H9 (cell line): ENCODE measurements at regions not wholly inside any gene's neighbourhood (a gene's known extent, or its start where the extent isn't known, plus 50 kb on each side); places are given as distances from the start of the nearest gene placed in this dataset.

Source experiments
- DNase-seq: peaks from one replicate; pipeline ENCODE4 v3.0.0-alpha.2; 2017
- H2AFZ ChIP-seq: one replicate; pipeline ENCODE4 v1.6.1; 2013; ENCODE audit warnings: mild to moderate bottlenecking, low read length, control low read depth, moderate library complexity
- H2AK5ac ChIP-seq: 2 replicates; pipeline ENCODE4 v1.6.1; 2013; ENCODE audit warnings: low read length, control low read depth, mixed read lengths; ENCODE audit not compliant: insufficient read length
- H2BK120ac ChIP-seq: one replicate; pipeline ENCODE4 v1.6.1; 2013; ENCODE audit warnings: low read depth, mild to moderate bottlenecking, low read length, control low read depth, inconsistent platforms; ENCODE audit not compliant: poor library complexity, severe bottlenecking
- H2BK12ac ChIP-seq: 2 replicates; pipeline ENCODE4 v1.6.1; 2013; ENCODE audit warnings: low read length, control low read depth, mixed read lengths, low read depth; ENCODE audit not compliant: insufficient read length
- H2BK15ac ChIP-seq: 2 replicates; pipeline ENCODE4 v1.6.1; 2013; ENCODE audit warnings: low read depth, low read length, control low read depth
- H2BK20ac ChIP-seq: one replicate; pipeline ENCODE4 v1.6.1; 2013; ENCODE audit warnings: low read depth, mild to moderate bottlenecking, low read length, control low read depth, inconsistent platforms; ENCODE audit not compliant: poor library complexity, severe bottlenecking
- H2BK5ac ChIP-seq: 2 replicates; pipeline ENCODE4 v1.6.1; 2013; ENCODE audit warnings: low read length, control low read depth, mixed read lengths; ENCODE audit not compliant: insufficient read length
- H3K14ac ChIP-seq: 2 replicates; pipeline ENCODE4 v1.6.1; 2013; ENCODE audit warnings: low read length, control low read depth; ENCODE audit not compliant: insufficient read depth
- H3K18ac ChIP-seq: 2 replicates; pipeline ENCODE4 v1.6.1; 2013; ENCODE audit warnings: low read depth, mild to moderate bottlenecking, mixed read lengths, low read length, control low read depth; ENCODE audit not compliant: insufficient read length
- H3K23ac ChIP-seq: 2 replicates; pipeline ENCODE4 v1.6.1; 2013; ENCODE audit warnings: low read length, control low read depth, mixed read lengths, low read depth; ENCODE audit not compliant: insufficient read length
- H3K23me2 ChIP-seq: 2 replicates; pipeline ENCODE4 v1.6.1; 2013; ENCODE audit warnings: low read depth, mild to moderate bottlenecking, mixed read lengths, low read length, control low read depth; ENCODE audit not compliant: insufficient read length, poor library complexity, severe bottlenecking
- H3K27ac ChIP-seq: 2 replicates; pipeline ENCODE4 v1.5.1; 2013; ENCODE audit warnings: low read length, control low read depth, mixed read lengths, low read depth; ENCODE audit not compliant: insufficient read length
- H3K27me3 ChIP-seq: 2 replicates; pipeline ENCODE4 v1.6.1; 2013; ENCODE audit warnings: low read length, control low read depth, inconsistent platforms; ENCODE audit not compliant: insufficient read depth
- H3K4ac ChIP-seq: 2 replicates; pipeline ENCODE4 v1.6.1; 2013; ENCODE audit warnings: low read depth, mild to moderate bottlenecking, control low read depth, inconsistent platforms, low read length, moderate library complexity
- H3K4me1 ChIP-seq: 2 replicates; pipeline ENCODE4 v1.6.1; 2013; ENCODE audit warnings: low read length, control low read depth, inconsistent platforms; ENCODE audit not compliant: insufficient read depth
- H3K4me2 ChIP-seq: 2 replicates; pipeline ENCODE4 v1.6.1; 2013; ENCODE audit warnings: low read length, control low read depth, mixed read lengths; ENCODE audit not compliant: insufficient read length, insufficient read depth
- H3K56ac ChIP-seq: 2 replicates; pipeline ENCODE4 v1.6.1; 2013; ENCODE audit warnings: low read depth, mild to moderate bottlenecking, mixed read lengths, low read length, control low read depth; ENCODE audit not compliant: insufficient read length
- H3K79me1 ChIP-seq: 2 replicates; pipeline ENCODE4 v1.6.1; 2013; ENCODE audit warnings: low read depth, mild to moderate bottlenecking, moderate library complexity, low read length, control low read depth, inconsistent platforms; ENCODE audit not compliant: insufficient read depth, poor library complexity, severe bottlenecking
- H3K79me2 ChIP-seq: 2 replicates; pipeline ENCODE4 v1.6.1; 2013; ENCODE audit warnings: low read length, control low read depth, inconsistent platforms; ENCODE audit not compliant: insufficient read depth
- H3K9ac ChIP-seq: 2 replicates; pipeline ENCODE4 v1.6.1; 2013; ENCODE audit warnings: low read length, control low read depth, mixed read lengths; ENCODE audit not compliant: insufficient read length; ENCODE audit errors: extremely low read depth
- H3K9me3 ChIP-seq: one replicate; pipeline ENCODE4 v1.6.1; 2013; ENCODE audit warnings: low read depth, low read length, inconsistent platforms; ENCODE audit not compliant: control insufficient read depth
- H3T11ph ChIP-seq: one replicate; pipeline ENCODE4 v1.6.1; 2013; ENCODE audit warnings: mild to moderate bottlenecking, low read length, control low read depth, inconsistent platforms
- H4K20me1 ChIP-seq: one replicate; pipeline ENCODE4 v1.6.1; 2013; ENCODE audit not compliant: control insufficient read depth, insufficient read length, insufficient read depth
- H4K5ac ChIP-seq: 2 replicates; pipeline ENCODE4 v1.6.1; 2013; ENCODE audit warnings: low read depth, mild to moderate bottlenecking, mixed read lengths, low read length, control low read depth; ENCODE audit not compliant: insufficient read length
- H4K8ac ChIP-seq: replicated peaks from 2 replicates; pipeline ENCODE4 v1.6.1; 2013; ENCODE audit warnings: low read length, control low read depth, mixed read lengths, low read depth; ENCODE audit not compliant: insufficient read length
- H4K91ac ChIP-seq: 2 replicates; pipeline ENCODE4 v1.6.1; 2013; ENCODE audit warnings: low read depth, mild to moderate bottlenecking, moderate library complexity, mixed read lengths, low read length, control low read depth; ENCODE audit not compliant: insufficient read length
- H3K27ac Mint-ChIP-seq, 3 experiments: 2 replicates in 2 of 3; 3 replicates in 1 of 3; pipeline ENCODE4 v1.8.0; 2020 to 2021; ENCODE audit warnings: mixed read lengths in 3 of 3, mild to moderate bottlenecking in 1 of 3, moderate library complexity in 1 of 3
- H3K27me3 Mint-ChIP-seq: 2 replicates; pipeline ENCODE4 v1.8.0; 2021; ENCODE audit warnings: low read depth, mild to moderate bottlenecking, moderate library complexity, mixed read lengths
- H3K36me3 Mint-ChIP-seq, 3 experiments: 2 replicates in 2 of 3; 3 replicates in 1 of 3; pipeline ENCODE4 v1.8.0; 2020 to 2021; ENCODE audit warnings: low read depth in 3 of 3, mixed read lengths in 3 of 3; ENCODE audit not compliant: insufficient read depth in 1 of 3
- H3K4me1 Mint-ChIP-seq, 2 experiments: 2 replicates each; pipeline ENCODE4 v1.8.0; 2020; ENCODE audit warnings: mixed read lengths in 2 of 2
- H3K4me3 Mint-ChIP-seq, 2 experiments: 2 replicates in 1 of 2; 3 replicates in 1 of 2; pipeline ENCODE4 v1.8.0; 2020 to 2021; ENCODE audit warnings: mild to moderate bottlenecking in 2 of 2, mixed read lengths in 2 of 2, moderate library complexity in 1 of 2
- H3K9me3 Mint-ChIP-seq, 2 experiments: 2 replicates in 1 of 2; 3 replicates in 1 of 2; pipeline ENCODE4 v1.8.0; 2020; ENCODE audit warnings: mild to moderate bottlenecking in 2 of 2, mixed read lengths in 2 of 2, moderate library complexity in 1 of 2
- WGBS: extraction: QIAGEN DNeasy Blood & Tissue Kit; methylation state at CpG from one replicate; pipeline ENCODE4 v1.1.7; 2013; ENCODE audit warnings: missing lambda C conversion rate, low lambda C conversion rate, mixed read lengths; ENCODE audit not compliant: insufficient read length; ENCODE audit errors: extremely low coverage; 5-methylcytosine and 5-hydroxymethylcytosine counted together
- TF ChIP-seq, protein P1 (sequence below): fragments of 200-600 bp; sonication (generic); conservative IDR thresholded peaks from 3 replicates; pipeline ENCODE4 v1.8.0; 2021; ENCODE audit warnings: antibody characterized with exemption, mild to moderate bottlenecking

DNA sequence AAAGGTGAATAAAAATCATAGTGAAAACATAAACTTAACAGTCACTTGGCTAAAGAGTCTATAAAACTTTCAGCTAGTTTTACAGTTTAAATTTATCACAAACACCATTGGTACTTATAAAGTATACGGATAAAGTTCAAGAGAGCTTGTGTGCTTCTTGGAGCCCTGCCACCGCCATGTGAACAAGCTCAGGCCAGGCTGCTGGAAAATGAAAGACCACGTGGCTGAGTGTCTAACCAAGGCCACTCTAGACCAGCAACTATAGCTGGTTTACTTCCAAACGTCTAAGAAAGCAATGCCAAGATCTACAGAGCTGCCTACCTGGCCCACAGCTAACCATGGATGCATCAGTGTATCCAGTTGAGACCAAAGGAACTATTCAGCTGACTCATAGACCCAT, 66.3 kb upstream of the API5 start:
- H3K27me3 Mint-ChIP-seq: no peaks in the 10 kb centered on the region

More for the DNA sequence above, 66.3 kb upstream of the API5 start:
- no peak overlapping the region for H2BK15ac ChIP-seq
- no peaks in the 10 kb centered on the region for H4K20me1 ChIP-seq
- Mint-ChIP-seq H3K4me3 (no peak overlapping the region), H3K4me1 (peaks cover 0 to 15% of the 10 kb centered on the region in 2 experiments; a peak in 2 of 4 replicates), H3K9me3 (no peaks in the 10 kb centered on the region), H3K36me3 (no peaks in the 10 kb centered on the region), H3K27ac (no peak overlapping the region)
- no peak overlapping the region for H3T11ph ChIP-seq
- no peak overlapping the region for H2BK12ac ChIP-seq
- no peak overlapping the region for H4K8ac ChIP-seq
- H4K5ac ChIP-seq: no peak overlapping the region
- H3K9me3 ChIP-seq: no peaks in the 10 kb centered on the region
- no peak overlapping the region for H3K14ac ChIP-seq
- no peaks in the 10 kb centered on the region for H3K27me3 ChIP-seq
- TF ChIP-seq, protein P1, sequence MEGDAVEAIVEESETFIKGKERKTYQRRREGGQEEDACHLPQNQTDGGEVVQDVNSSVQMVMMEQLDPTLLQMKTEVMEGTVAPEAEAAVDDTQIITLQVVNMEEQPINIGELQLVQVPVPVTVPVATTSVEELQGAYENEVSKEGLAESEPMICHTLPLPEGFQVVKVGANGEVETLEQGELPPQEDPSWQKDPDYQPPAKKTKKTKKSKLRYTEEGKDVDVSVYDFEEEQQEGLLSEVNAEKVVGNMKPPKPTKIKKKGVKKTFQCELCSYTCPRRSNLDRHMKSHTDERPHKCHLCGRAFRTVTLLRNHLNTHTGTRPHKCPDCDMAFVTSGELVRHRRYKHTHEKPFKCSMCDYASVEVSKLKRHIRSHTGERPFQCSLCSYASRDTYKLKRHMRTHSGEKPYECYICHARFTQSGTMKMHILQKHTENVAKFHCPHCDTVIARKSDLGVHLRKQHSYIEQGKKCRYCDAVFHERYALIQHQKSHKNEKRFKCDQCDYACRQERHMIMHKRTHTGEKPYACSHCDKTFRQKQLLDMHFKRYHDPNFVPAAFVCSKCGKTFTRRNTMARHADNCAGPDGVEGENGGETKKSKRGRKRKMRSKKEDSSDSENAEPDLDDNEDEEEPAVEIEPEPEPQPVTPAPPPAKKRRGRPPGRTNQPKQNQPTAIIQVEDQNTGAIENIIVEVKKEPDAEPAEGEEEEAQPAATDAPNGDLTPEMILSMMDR: no peak
- H3K9ac ChIP-seq: no peak overlapping the region
- no peak overlapping the region for H4K91ac ChIP-seq
- no peak for DNase-seq
- no peak overlapping the region for H3K4me2 ChIP-seq
- no peak overlapping the region for H2AK5ac ChIP-seq
- no peak overlapping the region for H3K27ac ChIP-seq
- no peaks in the 10 kb centered on the region for H3K79me2 ChIP-seq
- H2BK120ac ChIP-seq: no peak overlapping the region
- no peak overlapping the region for H3K56ac ChIP-seq
- no peak overlapping the region for H2AFZ ChIP-seq
- no peaks in the 10 kb centered on the region for H3K79me1 ChIP-seq
- H3K4me1 ChIP-seq: no peaks in the 10 kb centered on the region
- no peak overlapping the region for H3K4ac ChIP-seq
- no peak overlapping the region for H2BK20ac ChIP-seq
- no CpG with 5 or more reads among the region's 4 CpGs for WGBS
- no peak overlapping the region for H3K23ac ChIP-seq
- H3K18ac ChIP-seq: no peak overlapping the region
- no peaks in the 10 kb centered on the region for H3K23me2 ChIP-seq
- H2BK5ac ChIP-seq: no peak overlapping the region
